ENCODE measurements at regions not wholly inside any gene's neighbourhood (a gene's known extent, or its start where the extent isn't known, plus 50 kb on each side); places are given as distances from the start of the nearest gene placed in this dataset.

DNA sequence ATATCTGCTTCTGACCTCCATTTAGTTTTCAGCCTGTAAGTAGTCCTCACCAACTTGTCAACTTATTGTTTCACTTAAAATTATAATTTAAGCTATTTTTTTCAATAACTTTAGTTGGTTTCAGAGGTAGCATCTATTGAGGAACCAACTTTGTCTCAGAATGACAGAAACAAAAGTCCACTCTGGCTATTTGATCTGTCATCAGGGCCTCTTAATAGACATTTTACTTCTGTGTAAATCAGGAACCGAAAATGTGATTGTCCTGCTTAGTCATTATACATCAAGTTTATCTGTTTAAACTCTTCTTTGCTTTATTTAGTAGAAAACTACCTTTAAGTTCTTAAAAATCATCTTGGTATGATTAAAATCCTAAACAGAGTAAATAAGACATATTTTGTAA lies 820.8 kb upstream of the EDIL3 start:
- TF ChIP-seq MAX (IDR thresholded peaks at IDR 0.05), result no peak
- no peak for TF ChIP-seq TEAD4 (IDR thresholded peaks at IDR 0.05)
- no peak for TF ChIP-seq TCF12 (IDR thresholded peaks at IDR 0.05; ENCODE audit: low read depth)
- no peak for TF ChIP-seq TAF1 (IDR thresholded peaks at IDR 0.05; ENCODE audit: low read depth)
- no peak for TF ChIP-seq YY1 (IDR thresholded peaks at IDR 0.05; ENCODE audit: low read depth)
- no peak for TF ChIP-seq CEBPB (IDR thresholded peaks at IDR 0.05)
- no peak for TF ChIP-seq EP300 (IDR thresholded peaks at IDR 0.05; ENCODE audit: borderline replicate concordance)
- TF ChIP-seq NFIC (IDR thresholded peaks at IDR 0.05), result no peak
- TF ChIP-seq REST (IDR thresholded peaks at IDR 0.05; ENCODE audit: low read depth), result no peak
